ENCODE measurements at regions not wholly inside any gene's neighbourhood (a gene's known extent, or its start where the extent isn't known, plus 50 kb on each side); places are given as distances from the start of the nearest gene placed in this dataset.
"Not testable (repeated sequence)": the region's sequence is repeated elsewhere in the genome, so short reads cannot be mapped to it uniquely, and the experiment has no call there.

- FAIRE-seq; H3K36me3 ChIP-seq (ENCODE audit: control insufficient read depth in 2 of 2, extremely low read depth in 1 of 2, insufficient read depth in 2 of 2, low read length in 2 of 2); H3K4me3 ChIP-seq (ENCODE audit: control insufficient read depth in 2 of 3, extremely low read depth in 1 of 3, insufficient read depth in 2 of 3, low read depth in 1 of 3, low read length in 3 of 3); H3K9me1 ChIP-seq (ENCODE audit: control insufficient read depth, extremely low read depth, insufficient read depth, low read length); H3K27me3 ChIP-seq (ENCODE audit: control insufficient read depth, extremely low read depth, insufficient read depth, low read length); H2AFZ ChIP-seq (ENCODE audit: control insufficient read depth, low read length); H4K20me1 ChIP-seq (ENCODE audit: control insufficient read depth, extremely low read depth, insufficient read depth, low read length); H3K4me1 ChIP-seq (ENCODE audit: control insufficient read depth, extremely low read depth, insufficient read depth, low read length); DNase-seq (ENCODE audit: low read depth, low spot score); H3K9me3 ChIP-seq (ENCODE audit: control insufficient read depth, low read depth, low read length); H3K4me2 ChIP-seq (ENCODE audit: control insufficient read depth, extremely low read depth, insufficient read depth, low read depth, low read length); H3K9ac ChIP-seq (ENCODE audit: control insufficient read depth, extremely low read depth, insufficient read depth, low read length); dilution Hi-C loops (cut with MboI; ENCODE audit: extremely low pct_ligation_motif_present, low sequenced_read_pairs); H3K79me2 ChIP-seq (ENCODE audit: control insufficient read depth, insufficient read depth, low read length); H3K27ac ChIP-seq (ENCODE audit: control insufficient read depth, insufficient read depth, low read length): not testable (repeated sequence)
Measured at GRCh38 chr7:66459783-66460413, 168.8 kb upstream of the KCTD7 start.

GRCh38 chr7:66460921-66461361 lies 167.7 kb upstream of the KCTD7 start:
- no peak overlapping the region for H3K4me2 ChIP-seq (ENCODE audit: control insufficient read depth, extremely low read depth, insufficient read depth, low read depth, low read length)
- H4K20me1 ChIP-seq (ENCODE audit: control insufficient read depth, extremely low read depth, insufficient read depth, low read length), result no peaks in the 10 kb centered on the region
- no peaks in the 10 kb centered on the region for H3K4me1 ChIP-seq (ENCODE audit: control insufficient read depth, extremely low read depth, insufficient read depth, low read length)
- dilution Hi-C loops (cut with MboI; ENCODE audit: extremely low pct_ligation_motif_present, low sequenced_read_pairs), result no loop called here
- H3K4me3 ChIP-seq (ENCODE audit: control insufficient read depth in 2 of 3, extremely low read depth in 1 of 3, insufficient read depth in 2 of 3, low read depth in 1 of 3, low read length in 3 of 3), result no peak overlapping the region
- no peak overlapping the region for H3K27ac ChIP-seq (ENCODE audit: control insufficient read depth, insufficient read depth, low read length)
- no peak overlapping the region for H2AFZ ChIP-seq (ENCODE audit: control insufficient read depth, low read length)
- H3K79me2 ChIP-seq (ENCODE audit: control insufficient read depth, insufficient read depth, low read length), result no peaks in the 10 kb centered on the region
- no peak overlapping the region for H3K9ac ChIP-seq (ENCODE audit: control insufficient read depth, extremely low read depth, insufficient read depth, low read length)
- H3K9me1 ChIP-seq (ENCODE audit: control insufficient read depth, extremely low read depth, insufficient read depth, low read length), result no peaks in the 10 kb centered on the region
- DNase-seq (ENCODE audit: low read depth, low spot score) (no peak), FAIRE-seq (no peak)
- H3K36me3 ChIP-seq (ENCODE audit: control insufficient read depth in 2 of 2, extremely low read depth in 1 of 2, insufficient read depth in 2 of 2, low read length in 2 of 2), result no peaks in the 10 kb centered on the region
- no peaks in the 10 kb centered on the region for H3K27me3 ChIP-seq (ENCODE audit: control insufficient read depth, extremely low read depth, insufficient read depth, low read length)
- no peaks in the 10 kb centered on the region for H3K9me3 ChIP-seq (ENCODE audit: control insufficient read depth, low read depth, low read length)
- no peak for TF ChIP-seq CTCF (optimal IDR thresholded peaks at IDR 0.05 in 1 of 3, IDR thresholded peaks at IDR 0.05 in 1 of 3, conservative IDR thresholded peaks at IDR 0.05 in 1 of 3; ENCODE audit: extremely low read depth in 1 of 3, insufficient read depth in 2 of 3, low read length in 3 of 3)
- no peak for TF ChIP-seq EZH2 (IDR thresholded peaks at IDR 0.05; ENCODE audit: low read length)

GRCh38 chr7:66461397-66461796 lies 167.3 kb upstream of the KCTD7 start:
- dilution Hi-C loops (cut with MboI; ENCODE audit: extremely low pct_ligation_motif_present, low sequenced_read_pairs); H3K4me2 ChIP-seq (ENCODE audit: control insufficient read depth, extremely low read depth, insufficient read depth, low read depth, low read length); H3K79me2 ChIP-seq (ENCODE audit: control insufficient read depth, insufficient read depth, low read length); H2AFZ ChIP-seq (ENCODE audit: control insufficient read depth, low read length); H3K27ac ChIP-seq (ENCODE audit: control insufficient read depth, insufficient read depth, low read length); H3K9ac ChIP-seq (ENCODE audit: control insufficient read depth, extremely low read depth, insufficient read depth, low read length); H4K20me1 ChIP-seq (ENCODE audit: control insufficient read depth, extremely low read depth, insufficient read depth, low read length); H3K4me3 ChIP-seq (ENCODE audit: control insufficient read depth in 2 of 3, extremely low read depth in 1 of 3, insufficient read depth in 2 of 3, low read depth in 1 of 3, low read length in 3 of 3); H3K36me3 ChIP-seq (ENCODE audit: control insufficient read depth in 2 of 2, extremely low read depth in 1 of 2, insufficient read depth in 2 of 2, low read length in 2 of 2); H3K9me3 ChIP-seq (ENCODE audit: control insufficient read depth, low read depth, low read length); H3K27me3 ChIP-seq (ENCODE audit: control insufficient read depth, extremely low read depth, insufficient read depth, low read length); H3K4me1 ChIP-seq (ENCODE audit: control insufficient read depth, extremely low read depth, insufficient read depth, low read length); FAIRE-seq; H3K9me1 ChIP-seq (ENCODE audit: control insufficient read depth, extremely low read depth, insufficient read depth, low read length); DNase-seq (ENCODE audit: low read depth, low spot score): not testable (repeated sequence)

- H3K9me3 ChIP-seq (ENCODE audit: control insufficient read depth, low read depth, low read length); H3K27ac ChIP-seq (ENCODE audit: control insufficient read depth, insufficient read depth, low read length); FAIRE-seq; H2AFZ ChIP-seq (ENCODE audit: control insufficient read depth, low read length); H3K36me3 ChIP-seq (ENCODE audit: control insufficient read depth in 2 of 2, extremely low read depth in 1 of 2, insufficient read depth in 2 of 2, low read length in 2 of 2); H4K20me1 ChIP-seq (ENCODE audit: control insufficient read depth, extremely low read depth, insufficient read depth, low read length); H3K79me2 ChIP-seq (ENCODE audit: control insufficient read depth, insufficient read depth, low read length); H3K9me1 ChIP-seq (ENCODE audit: control insufficient read depth, extremely low read depth, insufficient read depth, low read length); H3K9ac ChIP-seq (ENCODE audit: control insufficient read depth, extremely low read depth, insufficient read depth, low read length); H3K4me1 ChIP-seq (ENCODE audit: control insufficient read depth, extremely low read depth, insufficient read depth, low read length); H3K4me3 ChIP-seq (ENCODE audit: control insufficient read depth in 2 of 3, extremely low read depth in 1 of 3, insufficient read depth in 2 of 3, low read depth in 1 of 3, low read length in 3 of 3); DNase-seq (ENCODE audit: low read depth, low spot score); H3K4me2 ChIP-seq (ENCODE audit: control insufficient read depth, extremely low read depth, insufficient read depth, low read depth, low read length); dilution Hi-C loops (cut with MboI; ENCODE audit: extremely low pct_ligation_motif_present, low sequenced_read_pairs); H3K27me3 ChIP-seq (ENCODE audit: control insufficient read depth, extremely low read depth, insufficient read depth, low read length): not testable (repeated sequence)
Measured at GRCh38 chr7:66462831-66463230, 165.8 kb upstream of the KCTD7 start.
